H1 (cell line): ENCODE measurements at regions not wholly inside any gene's neighbourhood (a gene's known extent, or its start where the extent isn't known, plus 50 kb on each side); places are given as distances from the start of the nearest gene placed in this dataset.

Experiments
- CTCF ChIP-seq, 3 experiments: IDR thresholded peaks; 1 replicate in 2 of 3; 2 replicates in 1 of 3; pipeline versions ENCODE4 v1.5.1 to v1.6.1; 2011; ENCODE audit warnings: low read length in 3 of 3, mild to moderate bottlenecking in 3 of 3, inconsistent platforms in 2 of 3, low read depth in 1 of 3, moderate library complexity in 1 of 3; ENCODE audit not compliant: insufficient read depth in 1 of 3; ENCODE audit errors: control extremely low read depth in 1 of 3
- EGR1 ChIP-seq: IDR thresholded peaks from 2 replicates; pipeline ENCODE4 v1.6.1; 2011; ENCODE audit warnings: low read depth, low read length, borderline replicate concordance
- JUN ChIP-seq: IDR thresholded peaks from 2 replicates; pipeline ENCODE4 v1.6.1; 2011; ENCODE audit warnings: low read depth, mild to moderate bottlenecking, improper control_type of control experiment, low read length
- POLR2A ChIP-seq, 2 experiments: IDR thresholded peaks; 1 replicate in 1 of 2; 2 replicates in 1 of 2; pipeline ENCODE4 v1.6.1; 2011; ENCODE audit warnings: low read depth in 2 of 2, low read length in 2 of 2, mild to moderate bottlenecking in 2 of 2; ENCODE audit errors: control extremely low read depth in 1 of 2
- RBBP5 ChIP-seq: IDR thresholded peaks from 2 replicates; pipeline ENCODE4 v1.7.1; 2012; ENCODE audit warnings: low read depth, mild to moderate bottlenecking, inconsistent platforms, low read length, moderate library complexity, borderline replicate concordance

- TF ChIP-seq CTCF (IDR thresholded peaks at IDR 0.05; ENCODE audit: control extremely low read depth in 1 of 3, insufficient read depth in 1 of 3, low read depth in 1 of 3, low read length in 3 of 3) (no peak), POLR2A (IDR thresholded peaks at IDR 0.05; ENCODE audit: control extremely low read depth in 1 of 2, low read depth in 2 of 2, low read length in 2 of 2) (no peak), JUN (no peak), RBBP5 (no peak), EGR1 (no peak)
These were observed 126.0 kb upstream of the KCNJ6 start (continued) for GRCh38 chr21:38042246-38042645.
